ENCODE measurements at regions not wholly inside any gene's neighbourhood (a gene's known extent, or its start where the extent isn't known, plus 50 kb on each side); places are given as distances from the start of the nearest gene placed in this dataset.
A peak's percentile ranks its signal among the peaks of the same experiment; 100 is the strongest.
"Not testable (repeated sequence)": the region's sequence is repeated elsewhere in the genome, so short reads cannot be mapped to it uniquely, and the experiment has no call there.

DNA sequence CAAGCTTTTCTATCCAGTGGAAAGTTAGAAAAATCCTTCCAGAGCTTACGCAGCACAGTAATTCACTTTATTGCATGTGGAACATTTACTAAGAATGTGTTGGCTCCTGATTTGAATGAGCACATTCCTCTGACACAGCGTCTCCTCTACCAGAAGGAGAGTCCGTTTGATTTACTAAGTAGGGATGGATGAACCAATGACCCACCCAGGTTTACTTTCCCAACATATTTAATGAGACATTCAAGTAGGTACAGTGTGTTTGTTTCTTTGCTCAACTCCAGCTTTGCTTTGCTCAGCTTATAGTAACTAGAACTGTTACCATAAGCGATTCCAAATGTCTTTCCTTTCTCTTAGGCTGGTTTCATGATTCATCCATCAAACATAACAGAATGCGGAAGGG, 161.7 kb downstream of the SMARCA1 start:
- in situ Hi-C loops (cut with HindIII; ENCODE audit: low pct_ligation_motif_present, low pct_unique_long_range_greater_than_20kb, low sequenced_read_pairs), result no loop called here
- DNase-seq, result no peak

DNA sequence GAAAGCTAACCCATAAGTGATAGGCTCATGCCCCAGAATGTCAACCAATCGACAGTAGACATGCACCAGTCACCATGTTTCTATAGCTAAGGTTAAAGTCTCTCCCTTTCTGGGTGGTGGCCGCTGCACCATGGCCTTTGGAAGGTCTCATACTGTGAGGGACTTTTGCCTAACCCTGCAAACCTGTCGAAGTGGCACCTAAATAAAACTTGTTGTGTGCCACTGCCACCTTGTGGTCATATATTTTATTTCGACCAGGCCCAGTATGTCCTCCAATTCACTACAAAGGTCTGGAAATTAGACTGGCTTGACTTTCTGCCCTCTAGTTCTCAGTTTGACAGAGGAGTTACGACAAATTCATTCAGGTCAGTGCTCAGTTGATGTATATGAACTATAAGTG, 163.1 kb downstream of the SMARCA1 start:
- peak; percentile 39 for DNase-seq
- in situ Hi-C loops (cut with HindIII; ENCODE audit: low pct_ligation_motif_present, low pct_unique_long_range_greater_than_20kb, low sequenced_read_pairs), result no loop called here

DNA sequence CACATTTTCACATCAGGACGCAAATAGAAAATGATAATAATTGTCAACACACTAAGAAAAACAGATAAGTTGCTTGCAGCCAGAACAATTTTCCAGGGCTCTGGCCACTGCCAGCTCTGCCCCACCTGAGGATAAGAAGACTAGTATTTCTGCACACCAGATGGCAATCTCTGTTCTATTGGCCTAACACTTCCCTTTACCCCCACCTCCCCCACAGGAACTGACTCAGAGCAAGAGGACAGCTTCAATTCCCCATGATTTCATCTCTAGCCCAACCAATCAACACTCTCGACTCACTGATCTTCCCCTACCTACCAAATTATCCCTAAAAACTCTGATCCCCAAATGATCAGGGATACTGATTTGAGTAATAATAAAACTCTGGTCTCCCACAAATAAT, 164.0 kb downstream of the SMARCA1 start:
- no peak for DNase-seq
- in situ Hi-C loops (cut with HindIII; ENCODE audit: low pct_ligation_motif_present, low pct_unique_long_range_greater_than_20kb, low sequenced_read_pairs), result no loop called here

DNA sequence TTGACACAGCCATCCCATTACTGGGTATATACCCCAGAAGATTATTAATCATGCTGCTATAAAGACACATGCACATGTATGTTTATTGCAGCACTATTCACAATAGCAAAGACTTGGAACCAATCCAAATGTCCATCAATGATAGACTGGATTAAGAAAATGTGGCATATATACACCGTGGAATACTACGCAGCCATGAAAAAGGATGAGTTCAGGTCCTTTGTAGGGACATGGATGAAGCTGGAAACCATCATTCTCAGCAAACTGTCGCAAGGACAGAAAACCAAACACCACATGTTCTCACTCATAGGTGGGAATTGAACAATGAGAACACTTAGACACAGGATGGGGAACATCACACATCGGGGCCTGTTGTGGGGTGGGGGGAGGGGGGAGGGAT, 165.9 kb downstream of the SMARCA1 start:
- DNase-seq; in situ Hi-C loops (cut with HindIII; ENCODE audit: low pct_ligation_motif_present, low pct_unique_long_range_greater_than_20kb, low sequenced_read_pairs): not testable (repeated sequence)

DNA sequence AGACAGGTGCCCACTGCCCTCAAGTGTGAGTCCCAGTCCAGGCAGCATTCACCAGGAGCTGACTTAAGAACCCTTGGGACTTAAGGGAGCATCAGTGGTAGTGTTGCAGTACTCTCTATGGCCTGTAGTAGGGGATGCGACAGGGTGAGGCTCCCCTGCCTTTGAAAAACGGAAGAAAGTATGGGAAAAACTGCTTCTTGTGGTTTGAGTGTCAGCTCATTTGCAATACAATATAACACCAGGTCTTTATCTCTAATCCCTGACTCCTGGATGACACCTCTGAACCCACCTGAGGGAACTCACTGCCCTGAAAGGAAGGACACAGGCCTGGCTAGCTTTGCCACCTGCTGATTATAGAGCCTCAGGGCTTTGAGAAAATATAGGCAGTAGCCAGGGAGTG, 176.0 kb downstream of the SMARCA1 start:
- in situ Hi-C loops (cut with HindIII; ENCODE audit: low pct_ligation_motif_present, low pct_unique_long_range_greater_than_20kb, low sequenced_read_pairs), result no loop called here
- no peak for DNase-seq

DNA sequence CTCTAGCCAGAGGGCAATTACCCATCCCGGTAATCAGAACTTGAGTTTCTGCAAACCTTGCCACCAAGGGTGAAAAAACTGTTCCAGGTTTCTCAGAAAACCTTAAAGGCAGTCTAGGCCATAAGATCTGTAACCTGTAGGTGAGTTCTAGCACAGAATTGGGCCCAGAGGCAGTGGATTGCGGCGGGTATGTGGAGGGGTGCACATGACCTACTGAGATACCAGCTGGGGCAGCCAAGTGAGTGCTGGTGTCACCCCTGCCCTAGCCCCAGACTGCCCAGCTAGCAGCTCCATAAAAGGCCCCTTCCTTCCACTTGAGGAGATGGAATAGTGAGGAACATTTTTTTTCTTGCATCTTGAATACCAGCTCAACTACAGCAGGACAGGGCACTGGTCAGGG, 176.7 kb downstream of the SMARCA1 start:
- in situ Hi-C loops (cut with HindIII; ENCODE audit: low pct_ligation_motif_present, low pct_unique_long_range_greater_than_20kb, low sequenced_read_pairs), result no loop called here

DNA sequence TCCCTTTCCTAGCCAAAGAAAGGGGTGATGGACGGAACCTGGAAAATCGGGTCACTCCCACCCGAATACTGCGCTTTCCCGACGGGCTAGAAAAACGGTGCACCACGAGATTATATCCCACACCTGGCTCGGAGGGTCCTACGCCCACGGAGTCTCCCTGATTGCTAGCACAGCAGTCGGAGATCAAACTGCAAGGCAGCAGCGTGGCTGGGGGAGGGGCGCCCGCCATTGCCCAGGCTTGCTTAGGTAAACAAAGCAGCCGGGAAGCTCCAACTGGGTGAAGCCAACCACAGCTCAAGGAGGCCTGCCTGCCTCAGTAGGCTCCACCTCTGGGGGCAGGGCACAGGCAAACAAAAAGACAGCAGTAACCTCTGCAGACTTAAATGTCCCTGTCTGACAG, 186.0 kb downstream of the SMARCA1 start:
- DNase-seq; in situ Hi-C loops (cut with HindIII; ENCODE audit: low pct_ligation_motif_present, low pct_unique_long_range_greater_than_20kb, low sequenced_read_pairs): not testable (repeated sequence)

More for the DNA sequence above, 176.7 kb downstream of the SMARCA1 start:
- DNase-seq, result no peak

DNA sequence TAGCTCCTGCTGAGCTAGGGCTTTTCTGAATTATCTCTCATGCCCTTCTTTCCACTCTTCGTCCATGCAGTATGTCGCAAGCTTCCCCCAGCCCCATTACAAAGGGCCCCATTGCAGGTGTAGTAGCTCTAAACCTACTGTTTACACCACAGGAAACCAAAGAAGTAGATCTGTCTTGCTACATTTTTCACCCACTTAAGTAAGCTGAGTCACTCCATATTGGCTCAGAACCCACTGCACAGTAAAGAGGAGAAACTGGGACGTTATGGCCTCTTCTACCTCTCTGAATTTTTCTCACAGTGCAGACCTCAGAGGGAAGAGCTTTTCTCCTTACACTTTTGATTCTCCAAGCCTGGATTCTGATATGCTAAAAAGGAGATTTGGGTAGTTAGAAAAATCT, 200.2 kb downstream of the SMARCA1 start:
- DNase-seq, result no peak
- in situ Hi-C loops (cut with HindIII; ENCODE audit: low pct_ligation_motif_present, low pct_unique_long_range_greater_than_20kb, low sequenced_read_pairs), result no loop called here

DNA sequence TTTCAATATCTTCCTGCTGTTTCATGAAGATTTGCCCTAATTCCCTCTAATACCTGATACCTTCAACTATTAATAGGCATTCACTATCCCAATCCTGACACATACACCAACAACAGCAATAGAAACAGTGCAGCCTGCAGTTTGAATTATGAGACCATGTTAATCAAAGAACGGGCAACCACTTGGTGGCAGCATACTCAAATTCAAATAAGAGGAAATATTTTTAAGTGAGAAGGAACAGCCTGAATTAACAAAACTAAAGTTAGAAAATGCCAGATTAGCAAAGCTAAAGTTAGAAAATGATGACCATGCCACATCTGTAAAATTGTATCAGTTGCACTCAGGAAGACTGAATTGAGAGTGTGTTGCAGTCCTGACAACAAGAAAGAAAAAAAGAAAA, 204.9 kb downstream of the SMARCA1 start:
- in situ Hi-C loops (cut with HindIII; ENCODE audit: low pct_ligation_motif_present, low pct_unique_long_range_greater_than_20kb, low sequenced_read_pairs), result no loop called here
- peak; percentile 3 for DNase-seq

DNA sequence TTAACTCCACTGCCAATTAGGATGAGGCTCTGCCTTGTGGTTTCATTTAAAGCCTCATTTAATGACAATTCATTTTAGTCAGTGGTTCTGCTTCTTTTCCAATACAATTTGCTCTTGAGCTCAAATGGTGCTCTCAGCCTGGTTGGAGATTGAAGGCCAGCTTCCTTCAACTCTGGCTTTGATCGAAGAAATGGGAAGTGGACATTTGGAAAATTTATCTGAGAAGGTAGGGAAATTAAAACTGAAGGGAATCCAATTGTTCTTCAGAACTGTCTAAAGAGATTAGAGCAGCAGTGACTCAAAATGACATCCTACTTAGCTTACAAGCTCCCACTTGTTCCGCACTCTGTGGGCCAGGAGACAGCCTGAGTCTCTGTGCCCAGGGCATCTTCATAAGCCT, 206.8 kb downstream of the SMARCA1 start:
- no peak for DNase-seq
- in situ Hi-C loops (cut with HindIII; ENCODE audit: low pct_ligation_motif_present, low pct_unique_long_range_greater_than_20kb, low sequenced_read_pairs), result no loop called here

DNA sequence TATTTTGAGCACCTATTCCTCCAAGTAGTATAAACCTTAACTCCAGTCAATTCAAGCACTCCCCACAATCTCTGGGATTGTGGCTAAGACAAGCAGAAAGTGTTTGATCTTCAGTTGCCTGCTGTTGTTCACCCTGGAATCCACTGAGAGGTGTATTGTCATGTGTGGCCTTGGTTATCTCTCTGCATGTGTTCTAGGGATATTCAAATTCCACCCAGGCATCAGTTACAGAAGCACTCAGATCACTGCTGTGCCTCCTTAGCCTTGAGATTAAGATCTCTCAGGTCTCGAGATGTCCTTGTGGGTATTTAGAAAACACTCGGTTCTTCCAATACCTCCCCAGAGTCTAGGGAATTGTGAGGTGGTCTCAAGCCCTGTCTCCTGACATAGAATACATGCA, 213.3 kb downstream of the SMARCA1 start:
- in situ Hi-C loops (cut with HindIII; ENCODE audit: low pct_ligation_motif_present, low pct_unique_long_range_greater_than_20kb, low sequenced_read_pairs), result no loop called here
- DNase-seq, result no peak

DNA sequence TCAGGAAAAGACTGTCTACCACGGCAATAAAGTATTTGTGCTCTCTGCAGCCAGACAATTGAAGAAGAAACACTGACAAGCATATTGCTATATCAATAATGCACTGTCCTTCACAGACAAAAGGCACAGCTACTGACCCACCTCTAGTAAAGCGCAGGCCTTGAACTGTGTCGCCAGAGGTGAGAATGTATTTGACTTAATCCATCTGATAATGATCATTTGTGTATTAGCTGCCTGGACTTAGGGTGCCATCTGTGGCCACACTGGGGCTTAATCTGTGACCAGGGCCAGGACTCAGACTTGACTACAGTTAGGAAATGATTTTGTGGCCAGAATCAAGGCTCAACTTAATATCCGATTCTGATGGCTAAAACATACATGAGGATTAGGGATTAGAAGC, 260.4 kb downstream of the SMARCA1 start:
- no peak for DNase-seq
- in situ Hi-C loops (cut with HindIII; ENCODE audit: low pct_ligation_motif_present, low pct_unique_long_range_greater_than_20kb, low sequenced_read_pairs), result no loop called here

DNA sequence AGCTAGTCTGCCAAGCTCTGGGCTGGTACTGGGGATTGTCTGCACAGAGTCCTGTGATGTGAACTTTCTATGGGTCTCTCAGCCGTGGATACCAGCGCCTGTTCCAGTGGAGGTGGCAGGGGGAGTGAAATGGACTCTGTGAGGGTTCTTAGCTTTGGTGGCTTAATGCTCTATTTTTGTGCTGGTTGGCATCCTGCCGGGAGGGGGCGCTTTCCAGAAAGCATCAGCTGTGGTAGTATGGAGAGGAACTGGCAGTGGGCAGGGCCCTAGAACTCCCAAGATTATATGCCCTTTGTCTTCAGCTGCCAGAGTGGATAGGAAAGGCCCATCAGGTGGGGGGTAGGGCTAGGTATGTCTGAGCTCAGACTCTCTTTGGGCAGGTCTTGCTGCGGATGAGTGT, 267.8 kb downstream of the SMARCA1 start:
- DNase-seq; in situ Hi-C loops (cut with HindIII; ENCODE audit: low pct_ligation_motif_present, low pct_unique_long_range_greater_than_20kb, low sequenced_read_pairs): not testable (repeated sequence)

DNA sequence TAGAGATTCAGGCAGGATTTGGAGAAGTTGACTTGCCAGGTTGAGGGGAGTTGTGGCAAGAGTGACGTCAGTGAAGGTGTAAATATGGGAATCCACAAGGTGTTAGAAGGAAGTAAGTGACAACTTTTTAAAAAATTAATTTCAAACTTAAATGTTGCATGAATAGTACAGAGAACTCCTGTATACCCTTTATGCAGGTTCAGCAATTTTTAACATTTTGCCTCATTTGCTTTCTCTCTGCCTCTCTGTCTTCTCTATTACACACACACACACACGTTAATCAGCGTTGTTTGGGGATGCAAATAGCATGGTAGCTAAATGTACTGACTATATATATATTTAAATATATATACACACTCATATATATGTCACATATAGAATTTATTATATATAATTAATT, 273.7 kb downstream of the SMARCA1 start:
- in situ Hi-C loops (cut with HindIII; ENCODE audit: low pct_ligation_motif_present, low pct_unique_long_range_greater_than_20kb, low sequenced_read_pairs), result no loop called here
- no peak for DNase-seq

DNA sequence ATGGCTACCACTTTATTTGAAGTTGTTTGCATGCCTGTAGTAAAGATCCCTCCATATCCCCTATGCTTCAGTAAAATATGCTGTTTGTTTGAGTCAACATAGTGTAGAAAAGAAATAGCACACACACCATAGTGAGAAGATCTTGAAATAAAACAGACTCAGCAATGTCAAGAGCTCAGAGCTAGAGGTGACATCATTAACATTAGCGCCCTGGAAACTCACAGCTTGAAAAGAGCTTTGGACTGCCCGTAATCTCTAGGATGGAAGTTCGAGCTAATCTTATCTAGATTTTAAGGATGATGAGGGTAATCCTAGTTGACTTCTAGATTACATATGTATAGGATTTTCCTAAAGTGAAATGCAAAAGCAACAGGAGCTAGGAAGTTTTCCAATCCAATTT, 275.6 kb downstream of the SMARCA1 start:
- DNase-seq, result no peak
- in situ Hi-C loops (cut with HindIII; ENCODE audit: low pct_ligation_motif_present, low pct_unique_long_range_greater_than_20kb, low sequenced_read_pairs), result no loop called here

DNA sequence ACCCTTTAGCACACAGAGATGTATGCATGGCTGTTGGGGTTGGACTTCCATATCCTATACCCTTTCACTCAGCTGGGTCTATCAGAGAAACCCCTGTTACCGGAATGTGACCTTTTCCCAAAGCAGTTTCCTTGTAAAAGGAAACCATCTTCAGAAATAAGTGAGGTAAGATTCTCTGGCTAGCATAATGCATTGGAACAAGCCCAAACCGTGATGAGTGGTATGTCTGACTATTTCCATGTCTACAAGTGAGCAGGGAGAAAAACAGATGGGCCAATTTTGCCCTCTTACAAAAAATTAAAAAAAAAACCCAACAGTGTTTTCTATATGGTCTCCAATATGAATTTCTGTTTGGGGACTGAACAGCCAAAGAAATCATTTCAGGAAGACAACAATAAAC, 283.9 kb downstream of the SMARCA1 start:
- in situ Hi-C loops (cut with HindIII; ENCODE audit: low pct_ligation_motif_present, low pct_unique_long_range_greater_than_20kb, low sequenced_read_pairs), result no loop called here
- DNase-seq, result no peak

DNA sequence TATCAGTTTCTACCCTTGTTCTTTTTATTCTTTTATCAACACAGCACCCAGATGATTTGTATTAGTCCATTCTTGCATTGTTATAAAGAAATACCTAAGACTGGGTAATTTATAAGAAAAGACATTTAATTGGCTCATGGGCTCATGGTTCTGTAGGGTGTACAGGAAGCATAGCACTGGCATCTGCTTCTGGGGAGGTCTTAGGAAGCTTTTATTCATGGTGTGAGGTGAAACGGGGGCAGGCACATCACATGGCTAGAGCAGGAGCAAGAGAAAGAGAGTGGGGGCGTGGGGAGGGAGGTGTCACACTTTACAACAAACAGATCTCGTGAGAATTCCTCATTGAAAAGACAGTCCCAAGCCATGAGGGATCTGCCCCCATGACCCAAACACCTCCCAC, 285.3 kb downstream of the SMARCA1 start:
- in situ Hi-C loops (cut with HindIII; ENCODE audit: low pct_ligation_motif_present, low pct_unique_long_range_greater_than_20kb, low sequenced_read_pairs), result no loop called here
- no peak for DNase-seq

DNA sequence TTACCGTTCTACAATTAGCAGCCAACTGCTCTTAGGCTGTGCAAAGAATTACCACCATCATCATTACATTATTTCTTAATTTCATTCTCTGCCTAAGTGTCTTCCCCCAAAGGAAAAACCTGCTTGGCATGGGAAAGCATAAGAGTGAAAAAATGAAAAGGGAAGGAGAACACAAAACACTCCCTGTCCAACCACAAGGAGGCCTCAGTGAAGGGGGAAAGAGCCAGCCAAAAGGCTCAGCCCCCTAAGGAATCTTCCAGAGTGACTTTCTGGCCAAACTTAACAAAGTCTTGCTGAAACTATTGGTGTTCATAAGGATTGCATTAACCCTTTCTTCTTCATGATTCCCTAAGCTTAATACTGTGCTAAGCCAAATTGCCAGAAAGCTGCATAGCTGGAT, 287.4 kb downstream of the SMARCA1 start:
- no peak for DNase-seq
- in situ Hi-C loops (cut with HindIII; ENCODE audit: low pct_ligation_motif_present, low pct_unique_long_range_greater_than_20kb, low sequenced_read_pairs), result no loop called here

DNA sequence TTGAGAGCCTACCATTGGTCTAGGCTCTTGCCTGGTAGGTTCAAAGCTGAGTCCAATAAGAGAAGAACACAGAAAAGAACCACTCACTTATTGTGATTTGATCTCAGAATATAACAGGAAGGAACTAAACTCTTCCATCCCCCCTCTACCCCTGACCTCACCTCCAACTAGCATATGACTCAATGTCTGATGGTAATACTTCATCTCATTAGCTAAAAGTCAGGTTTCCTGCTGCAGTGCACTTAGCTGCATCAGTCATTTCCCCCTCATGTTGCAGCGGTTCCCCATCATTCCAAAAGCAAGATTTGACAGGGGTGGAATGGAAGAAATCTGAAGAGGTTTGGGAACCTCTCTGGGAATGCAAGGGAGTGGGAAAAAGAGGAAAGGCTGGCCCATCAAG, 289.5 kb downstream of the SMARCA1 start:
- in situ Hi-C loops (cut with HindIII; ENCODE audit: low pct_ligation_motif_present, low pct_unique_long_range_greater_than_20kb, low sequenced_read_pairs), result no loop called here
- DNase-seq, result no peak

DNA sequence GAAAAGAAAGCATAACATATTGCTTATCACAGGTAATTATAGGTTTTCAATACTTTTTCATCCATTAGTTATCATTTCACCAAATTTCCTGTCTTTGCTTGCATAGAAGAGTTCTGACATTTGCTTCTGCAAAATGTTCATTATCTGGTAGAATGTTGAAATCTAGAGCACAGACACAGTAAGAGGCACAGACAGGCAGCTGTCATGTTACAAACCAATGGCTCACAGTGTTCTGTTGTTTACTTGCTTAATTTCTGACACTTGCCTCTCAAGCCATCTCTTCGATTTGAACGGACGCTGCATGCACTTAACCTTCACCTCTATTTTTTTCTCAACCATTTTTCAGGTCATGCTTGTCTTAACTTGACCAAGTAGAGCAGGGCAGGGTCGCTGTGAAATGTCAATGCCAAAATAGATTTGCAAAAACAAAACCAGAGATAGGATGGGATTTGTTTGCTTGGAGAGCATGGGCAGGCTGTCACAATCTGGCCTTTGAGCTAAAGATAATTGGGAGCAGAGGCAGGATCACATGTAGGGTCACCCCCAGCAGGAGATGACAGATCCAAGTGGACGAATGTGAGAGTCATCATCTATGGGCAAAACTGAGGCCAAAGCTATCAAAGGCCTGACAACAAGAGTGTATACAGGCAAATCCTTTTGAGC, 292.3 kb downstream of the SMARCA1 start:
- in situ Hi-C loops (cut with HindIII; ENCODE audit: low pct_ligation_motif_present, low pct_unique_long_range_greater_than_20kb, low sequenced_read_pairs), result no loop called here
- no peak for DNase-seq

DNA sequence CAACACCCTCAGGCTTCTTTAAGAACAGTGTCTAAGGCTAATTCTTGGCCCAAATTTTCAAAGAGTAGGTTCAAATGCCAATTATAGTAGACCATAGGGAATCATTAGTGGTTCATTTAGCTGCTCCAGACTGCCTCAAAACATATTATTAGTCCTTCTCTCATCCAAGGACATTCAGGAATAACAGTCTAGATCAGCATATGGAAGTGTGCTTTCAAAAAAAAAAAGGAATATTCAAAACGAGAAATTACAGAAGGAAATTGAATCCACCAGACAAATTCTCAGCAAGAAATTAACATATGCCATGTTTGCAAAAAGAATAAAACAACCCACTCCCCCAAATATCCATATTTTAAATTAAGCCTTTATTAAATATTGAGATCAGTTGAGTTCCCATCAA, 293.1 kb downstream of the SMARCA1 start:
- in situ Hi-C loops (cut with HindIII; ENCODE audit: low pct_ligation_motif_present, low pct_unique_long_range_greater_than_20kb, low sequenced_read_pairs), result no loop called here
- no peak for DNase-seq

All from ACHN (cell line).